ENCODE measurements at regions not wholly inside any gene's neighbourhood (a gene's known extent, or its start where the extent isn't known, plus 50 kb on each side); places are given as distances from the start of the nearest gene placed in this dataset.
"Not testable (repeated sequence)": the region's sequence is repeated elsewhere in the genome, so short reads cannot be mapped to it uniquely, and the experiment has no call there.

GRCh38 chr3:150236316-150237082, 171.6 kb upstream of the TSC22D2 start:
- Histone ChIP-seq H3K36me3 (no peaks in the 10 kb centered on the region), H3K27me3 (no peaks in the 10 kb centered on the region), H3K9me3 (no peaks in the 10 kb centered on the region), H3K4me3 (no peak overlapping the region), H3K4me1 (peaks cover 40 to 76% (median 64%) of the 10 kb centered on the region in 4 donors), H3K27ac (replicated peaks in 1 of 4) (peak overlapping the region; percentile 74 to 77 (median 76))
- intact Hi-C loops (cut with DNase I) = loop anchor here (10.0 kb wide), 2 partner anchors 138 to 168 kb away; partner anchors contain the start of gene TSC22D2
- DNase-seq (ENCODE audit: extremely low spot score) = no peak
- TF ChIP-seq CTCF (IDR thresholded peaks at IDR 0.05) = no peak
- no peak for TF ChIP-seq POLR2A (IDR thresholded peaks at IDR 0.05; ENCODE audit: low read depth)
- TF ChIP-seq POLR2AphosphoS5 (IDR thresholded peaks at IDR 0.05) = no peak
- TF ChIP-seq EP300 (IDR thresholded peaks at IDR 0.05) = no peak
- 45% methylated on average over 7 of the region's 7 CpGs for WGBS

GRCh38 chr3:150235799-150236198, 172.3 kb upstream of the TSC22D2 start:
- 18% methylated on average over 1 of the region's 1 CpG for WGBS
- Histone ChIP-seq H3K4me3 (no peak overlapping the region), H3K4me1 (peaks cover 40 to 75% (median 64%) of the 10 kb centered on the region in 4 donors), H3K9me3 (no peaks in the 10 kb centered on the region), H3K27ac (replicated peaks in 1 of 4) (peak overlapping the region; percentile 74 to 77 (median 76)), H3K27me3 (no peaks in the 10 kb centered on the region), H3K36me3 (no peaks in the 10 kb centered on the region)
- DNase-seq (ENCODE audit: extremely low spot score) = no peak
- intact Hi-C loops (cut with DNase I) = loop anchor here (10.0 kb wide), 2 partner anchors 139 to 169 kb away; partner anchors contain the start of gene TSC22D2
- TF ChIP-seq CTCF (IDR thresholded peaks at IDR 0.05) (no peak), POLR2AphosphoS5 (IDR thresholded peaks at IDR 0.05) (peak in 1 of 2 donors; percentile 48), POLR2A (IDR thresholded peaks at IDR 0.05; ENCODE audit: low read depth) (no peak), EP300 (IDR thresholded peaks at IDR 0.05) (no peak)

- H3K4me3 ChIP-seq = no peak overlapping the region
- no peak for TF ChIP-seq CTCF (IDR thresholded peaks at IDR 0.05)
- TF ChIP-seq POLR2A (IDR thresholded peaks at IDR 0.05; ENCODE audit: low read depth) = no peak
- no peak for TF ChIP-seq EP300 (IDR thresholded peaks at IDR 0.05)
- TF ChIP-seq POLR2AphosphoS5 (IDR thresholded peaks at IDR 0.05) = no peak
- H3K4me1 ChIP-seq = peaks cover 34 to 48% (median 43%) of the 10 kb centered on the region in 4 donors
- intact Hi-C loops (cut with DNase I) = loop anchor here (10.0 kb wide), 2 partner anchors 142 to 172 kb away; partner anchors contain the start of gene TSC22D2
- H3K9me3 ChIP-seq = no peaks in the 10 kb centered on the region
- peak overlapping the region in 3 of 4 donors; percentile 19 to 37 (median 35) for H3K27ac ChIP-seq (replicated peaks in 1 of 4)
- H3K36me3 ChIP-seq = no peaks in the 10 kb centered on the region
- DNase-seq (ENCODE audit: extremely low spot score) = no peak
- H3K27me3 ChIP-seq = no peaks in the 10 kb centered on the region
- 23% methylated on average over 4 of the region's 4 CpGs for WGBS
These were observed 175.1 kb upstream of the TSC22D2 start for GRCh38 chr3:150232992-150233451.

GRCh38 chr3:150230037-150230436, 178.1 kb upstream of the TSC22D2 start:
- H3K36me3 ChIP-seq = no peaks in the 10 kb centered on the region
- 94% methylated on average over 5 of the region's 5 CpGs for WGBS
- intact Hi-C loops (cut with DNase I) = loop anchor here (10.0 kb wide), 2 partner anchors 145 to 175 kb away; partner anchors contain the start of gene TSC22D2
- H3K4me1 ChIP-seq = peaks cover 13 to 36% (median 27%) of the 10 kb centered on the region in 4 donors
- H3K27ac ChIP-seq (replicated peaks in 1 of 4) = no peak overlapping the region
- no peak for TF ChIP-seq CTCF (IDR thresholded peaks at IDR 0.05)
- no peak for TF ChIP-seq POLR2AphosphoS5 (IDR thresholded peaks at IDR 0.05)
- no peaks in the 10 kb centered on the region for H3K27me3 ChIP-seq
- no peak overlapping the region for H3K4me3 ChIP-seq
- no peak for DNase-seq (ENCODE audit: extremely low spot score)
- H3K9me3 ChIP-seq = no peaks in the 10 kb centered on the region

GRCh38 chr3:150228626-150229025, 179.5 kb upstream of the TSC22D2 start:
- DNase-seq (ENCODE audit: extremely low spot score); H3K27ac ChIP-seq (replicated peaks in 1 of 4); H3K27me3 ChIP-seq; H3K36me3 ChIP-seq; intact Hi-C loops (cut with DNase I); H3K4me3 ChIP-seq; H3K9me3 ChIP-seq: not testable (repeated sequence)
- peaks cover 10 to 33% (median 23%) of the 10 kb centered on the region in 4 donors for H3K4me1 ChIP-seq
- WGBS = 93% methylated on average over 6 of the region's 6 CpGs
